GM18508 (cell line): ENCODE measurements at regions not wholly inside any gene's neighbourhood (a gene's known extent, or its start where the extent isn't known, plus 50 kb on each side); places are given as distances from the start of the nearest gene placed in this dataset.

Source experiments
- ATAC-seq: cut with Tn5 transposase; IDR thresholded peaks from one replicate; pipeline ENCODE4 v1.9.1; 2021; ENCODE audit warnings: moderate number of reproducible peaks; ENCODE audit not compliant: insufficient read depth, unreplicated experiment

DNA sequence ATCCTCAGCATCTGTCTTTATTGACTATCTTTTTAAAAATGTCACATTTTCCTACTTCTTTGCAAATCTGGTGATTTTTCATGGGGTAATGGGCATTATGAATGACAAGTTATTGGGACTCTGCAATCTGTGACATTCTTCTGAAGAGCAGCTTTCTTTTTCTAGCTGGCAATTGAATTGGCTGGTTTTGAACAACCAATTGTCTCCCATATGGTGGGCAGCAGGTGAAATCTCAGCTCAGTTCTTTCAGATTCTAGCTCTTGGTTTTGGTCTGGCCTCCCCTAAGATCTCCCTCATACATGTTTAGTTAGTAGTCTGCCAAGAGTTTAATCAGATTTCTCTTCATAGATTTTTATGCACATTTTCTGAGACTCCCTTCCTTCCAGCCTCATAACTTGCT is 107.9 kb upstream of the EPB41L3 start:
- no peak for ATAC-seq

- no peak for ATAC-seq
Measured at GRCh38 chr18:5649439-5649838, 105.6 kb upstream of the EPB41L3 start.

DNA sequence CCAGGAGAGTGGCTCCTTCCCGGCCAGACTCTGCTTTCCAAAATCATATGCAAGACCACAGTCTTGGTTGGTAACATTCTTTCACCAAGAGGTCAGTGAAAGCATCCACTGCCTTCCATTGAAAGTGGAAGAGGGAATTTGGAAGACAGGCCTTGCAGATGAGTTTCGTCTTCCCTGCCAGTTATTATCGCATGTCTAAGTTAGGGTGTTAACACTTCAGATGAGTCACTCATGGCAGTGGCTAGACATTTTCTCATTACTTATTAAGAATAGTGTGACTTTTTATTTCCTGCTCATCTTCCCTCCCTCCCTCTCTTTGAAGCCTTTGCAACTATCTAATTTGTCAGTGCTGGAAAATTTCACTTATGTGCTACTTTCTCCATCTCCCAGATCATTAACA is 102.9 kb upstream of the EPB41L3 start:
- ATAC-seq, result no peak

DNA sequence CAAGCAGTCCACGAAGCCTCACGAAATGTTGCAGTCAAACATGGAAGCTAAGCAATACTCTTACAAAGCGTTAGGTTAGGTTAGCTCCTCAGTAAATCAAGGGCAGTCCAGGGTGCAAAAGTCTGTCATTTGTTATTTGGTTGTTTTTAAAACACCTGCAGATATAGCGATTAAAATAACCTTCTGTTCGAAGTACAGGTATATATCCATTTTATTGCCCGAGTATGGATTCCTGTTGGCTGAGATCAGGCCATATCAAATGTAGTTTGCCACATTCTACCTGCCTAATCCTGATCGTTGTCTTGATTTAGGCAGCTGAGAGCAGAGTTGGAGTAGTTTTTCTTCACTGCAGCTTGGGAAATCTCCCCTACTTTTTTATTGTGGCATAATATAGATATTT is 99.5 kb upstream of the EPB41L3 start:
- no peak for ATAC-seq

DNA sequence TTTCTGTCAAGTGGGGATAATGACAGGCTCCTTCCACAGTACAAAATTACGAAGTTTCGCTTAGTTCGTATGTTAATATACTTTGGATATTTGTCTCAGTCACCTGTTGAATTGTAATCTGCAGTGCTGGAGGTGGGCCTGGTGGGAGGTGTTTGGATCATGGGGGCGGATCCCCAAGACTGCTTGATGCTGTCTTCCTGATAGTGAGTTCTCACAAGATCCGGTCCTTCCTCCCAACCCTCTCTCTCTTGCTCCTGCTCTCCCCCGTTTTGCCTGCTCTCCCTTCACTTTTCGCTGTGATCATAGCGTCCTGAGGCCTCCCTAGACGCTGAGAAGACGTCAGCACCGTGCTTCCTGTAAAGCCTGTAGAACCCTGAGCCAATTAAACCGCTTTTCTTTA is 97.1 kb upstream of the EPB41L3 start:
- ATAC-seq, result no peak

DNA sequence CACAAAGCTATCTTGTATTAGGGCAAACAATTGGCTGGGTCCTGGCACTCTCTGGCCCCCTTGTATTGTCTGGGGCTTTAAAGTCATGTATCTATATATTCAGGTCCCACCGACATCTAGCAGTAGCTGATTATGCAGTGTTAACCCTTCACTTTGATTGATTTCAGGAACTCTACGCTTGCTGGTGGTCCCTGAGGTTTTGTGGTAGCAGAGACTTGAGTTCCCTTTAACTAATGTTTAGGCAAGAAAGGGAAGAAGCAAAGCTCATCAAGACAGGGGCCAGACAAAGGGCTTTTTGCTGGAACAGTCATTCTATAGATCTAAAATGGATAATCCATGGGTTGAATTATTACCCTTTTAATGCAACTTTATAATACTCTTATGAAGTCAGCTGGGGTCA is 95.3 kb upstream of the EPB41L3 start:
- no peak for ATAC-seq

DNA sequence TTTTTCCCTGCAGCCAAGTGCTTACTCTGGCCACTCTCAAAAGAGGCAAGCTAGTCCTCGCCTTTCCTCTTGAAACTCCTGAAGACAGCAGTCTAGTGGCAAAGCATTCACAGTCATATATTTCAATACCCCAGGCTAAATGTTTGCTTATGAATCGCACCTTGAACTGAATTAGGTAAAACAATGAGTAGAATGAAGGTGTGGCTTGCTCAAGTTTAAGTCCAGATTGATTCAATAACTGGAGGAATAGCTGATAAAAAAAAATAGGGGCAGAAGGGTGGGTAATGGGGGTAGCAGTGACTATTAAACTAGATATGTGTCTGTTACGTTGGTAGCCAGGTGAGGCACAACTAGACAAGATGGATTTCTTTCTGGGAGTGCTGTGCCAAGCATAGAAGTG is 88.2 kb upstream of the EPB41L3 start:
- ATAC-seq, result no peak

DNA sequence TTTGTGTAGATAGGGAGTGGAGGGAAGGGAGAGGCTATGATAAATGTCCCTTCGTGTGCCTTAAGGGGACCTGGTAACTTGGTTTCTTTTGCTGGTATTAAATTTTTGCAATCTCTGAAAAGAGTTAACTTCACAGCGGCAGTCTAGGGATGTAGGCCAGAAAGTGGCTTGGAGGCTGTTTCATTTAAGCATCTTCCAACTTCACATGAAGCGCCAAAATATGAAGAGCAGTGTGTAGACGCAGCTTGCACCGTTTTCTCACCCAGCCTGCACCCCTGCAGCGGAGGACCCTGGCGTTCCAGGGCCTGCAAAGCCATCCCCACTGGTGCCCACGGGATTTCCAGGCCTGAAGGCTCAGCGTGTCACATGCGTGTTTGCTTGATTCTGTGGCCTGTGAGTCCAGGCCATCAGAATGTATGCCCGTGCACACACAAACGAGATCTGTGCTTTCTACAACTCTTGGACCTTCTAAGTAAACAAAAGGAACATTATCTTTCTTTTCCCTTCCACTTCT is 87.2 kb upstream of the EPB41L3 start:
- no peak for ATAC-seq

- ATAC-seq, result no peak
Measured at GRCh38 chr18:5630057-5630899, 86.5 kb upstream of the EPB41L3 start.

DNA sequence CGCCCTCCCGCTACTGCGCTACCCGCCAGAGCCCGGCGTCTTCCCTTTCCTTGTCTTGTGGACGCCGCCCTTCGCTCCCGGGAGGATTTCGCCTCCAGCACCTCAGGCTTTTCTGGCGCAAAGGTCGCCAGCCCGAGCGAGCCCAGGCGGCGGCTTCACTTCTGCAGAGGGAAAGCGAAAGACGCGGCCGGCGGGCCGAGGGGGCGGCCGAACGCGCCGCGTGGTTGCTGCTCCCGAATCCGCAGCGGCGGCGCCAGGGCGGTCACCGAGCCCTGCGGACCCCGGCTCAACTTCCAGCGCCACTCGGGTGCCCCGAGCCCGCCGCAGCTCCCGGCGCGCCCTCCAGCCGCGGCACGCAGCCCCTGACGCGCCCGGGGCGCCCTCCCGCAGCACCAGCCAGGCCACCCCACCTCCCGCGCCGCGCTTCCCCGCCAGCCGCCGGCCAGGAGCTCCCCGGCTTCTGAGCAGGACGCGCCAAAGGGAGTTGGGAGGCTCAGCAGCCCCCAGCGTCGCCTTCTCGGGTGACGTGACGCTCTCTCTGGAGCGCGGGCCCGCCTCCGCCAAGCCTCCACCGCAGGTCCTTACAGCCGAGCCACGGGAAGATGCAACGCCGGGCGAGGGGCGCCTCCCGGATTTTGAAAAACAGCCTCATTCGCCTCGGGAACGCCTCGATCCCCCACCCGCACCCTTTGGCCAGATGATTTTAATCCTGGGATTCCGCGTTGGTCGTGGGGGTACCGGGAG is 84.9 kb upstream of the EPB41L3 start:
- no peak for ATAC-seq

DNA sequence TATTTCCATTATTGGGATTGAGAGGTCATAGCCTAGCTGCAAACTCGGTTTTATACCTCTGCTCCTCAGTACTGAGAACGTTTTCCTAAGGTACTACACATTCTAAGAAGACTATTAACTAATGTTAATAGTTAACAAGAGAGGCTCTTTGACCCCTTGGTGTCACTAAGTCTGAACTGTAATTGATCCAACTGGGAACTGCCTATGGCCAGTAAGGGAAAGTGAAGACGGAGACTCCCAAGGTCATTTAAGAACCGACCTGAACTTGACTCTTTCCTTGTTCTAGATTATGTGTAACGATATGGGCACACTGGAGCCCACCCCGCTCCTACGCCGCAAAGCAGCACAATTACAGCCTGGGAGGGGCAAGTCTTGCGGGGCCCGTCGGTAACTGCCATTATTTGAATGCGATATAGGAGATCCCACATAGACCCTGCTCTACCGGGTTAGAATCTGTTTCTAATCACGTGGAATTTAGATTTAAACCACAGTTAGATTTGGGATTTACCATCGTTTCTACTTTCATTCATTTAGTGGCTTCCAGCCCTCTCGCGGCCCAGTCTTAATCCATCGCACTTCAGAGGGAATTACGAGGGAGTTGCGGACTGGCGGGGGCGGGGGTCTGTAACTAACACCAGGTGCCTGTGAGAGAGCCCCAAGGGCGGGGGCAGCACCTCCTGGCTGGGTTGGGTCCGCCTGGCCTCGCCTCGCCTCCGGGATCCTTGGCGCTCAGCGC is 84.1 kb upstream of the EPB41L3 start:
- no peak for ATAC-seq

- ATAC-seq, result no peak
Measured at GRCh38 chr18:5626130-5626880, 82.5 kb upstream of the EPB41L3 start.

- ATAC-seq, result no peak
Measured at GRCh38 chr18:5625076-5625475, 81.3 kb upstream of the EPB41L3 start.

GRCh38 chr18:5622905-5623304 is 79.1 kb upstream of the EPB41L3 start:
- no peak for ATAC-seq

DNA sequence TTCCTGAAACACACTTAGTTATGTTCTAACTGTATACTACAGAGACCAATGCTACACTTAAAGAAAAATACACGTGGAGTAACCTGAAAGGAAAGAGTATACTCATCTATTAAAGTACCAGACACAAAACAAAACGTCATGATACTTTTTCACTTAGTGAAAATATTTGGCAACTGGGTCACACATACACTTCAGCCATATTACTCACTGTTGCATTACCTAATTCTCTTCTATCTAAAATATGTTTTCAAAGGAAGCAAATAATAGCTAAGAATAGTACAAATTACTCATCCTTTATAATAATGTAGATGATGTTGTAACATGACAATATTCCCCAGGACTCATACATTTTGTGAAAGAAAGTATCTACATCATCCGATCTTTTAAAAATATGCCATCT is 76.5 kb upstream of the EPB41L3 start:
- ATAC-seq, result no peak

- ATAC-seq, result no peak
Measured at GRCh38 chr18:5619376-5619775, 75.6 kb upstream of the EPB41L3 start.

- ATAC-seq, result no peak
Measured at GRCh38 chr18:5618047-5618688, 74.4 kb upstream of the EPB41L3 start.

GRCh38 chr18:5611221-5611620 is 67.4 kb upstream of the EPB41L3 start:
- no peak for ATAC-seq

GRCh38 chr18:5608846-5609245 is 65.0 kb upstream of the EPB41L3 start:
- ATAC-seq, result no peak

DNA sequence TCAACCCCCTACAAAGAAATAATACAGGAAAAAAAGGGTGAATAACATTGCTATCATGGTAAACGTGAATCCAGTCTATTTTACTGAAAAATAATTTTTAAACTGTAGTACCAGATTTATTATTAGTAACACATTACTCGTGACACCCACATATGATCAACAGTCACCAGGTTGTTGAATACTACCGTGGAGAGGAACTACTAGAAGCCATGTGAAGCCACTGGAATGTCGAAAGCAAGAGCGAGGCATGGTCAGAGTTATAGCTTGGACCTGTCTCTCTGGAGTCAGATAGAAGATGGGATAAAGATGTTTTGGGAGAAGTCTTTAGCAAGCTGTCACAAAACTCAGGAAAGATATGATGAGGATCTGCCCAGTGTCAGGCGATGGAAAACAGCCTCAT is 63.2 kb upstream of the EPB41L3 start:
- ATAC-seq, result no peak
